Gastroesophageal sphincter (tissue), 3 donors: ENCODE measurements at regions not wholly inside any gene's neighbourhood (a gene's known extent, or its start where the extent isn't known, plus 50 kb on each side); places are given as distances from the start of the nearest gene placed in this dataset.

Experiments
- POLR2A ChIP-seq, 2 donors: fragments of 450-650 bp; IDR thresholded peaks; one replicate each; pipeline ENCODE4 v1.6.1; 2017; ENCODE audit warnings: antibody characterized with exemption in 2 of 2, mild to moderate bottlenecking in 2 of 2, moderate library complexity in 1 of 2
- POLR2AphosphoS5 ChIP-seq: sonication (generic); formaldehyde crosslinking; IDR thresholded peaks from one replicate; pipeline ENCODE4 v1.6.1; 2017; ENCODE audit warnings: antibody characterized with exemption
- TF ChIP-seq, protein P1 (sequence below), 4 experiments: fragments of 200-600 bp in 2 of 4; fragments of 450-650 bp in 2 of 4; sonication (generic) in 1 of 4; IDR thresholded peaks; one replicate each; pipeline ENCODE4 v1.5.1; 2017 to 2019; ENCODE audit warnings: antibody characterized with exemption in 4 of 4, mild to moderate bottlenecking in 2 of 4, moderate library complexity in 2 of 4

DNA sequence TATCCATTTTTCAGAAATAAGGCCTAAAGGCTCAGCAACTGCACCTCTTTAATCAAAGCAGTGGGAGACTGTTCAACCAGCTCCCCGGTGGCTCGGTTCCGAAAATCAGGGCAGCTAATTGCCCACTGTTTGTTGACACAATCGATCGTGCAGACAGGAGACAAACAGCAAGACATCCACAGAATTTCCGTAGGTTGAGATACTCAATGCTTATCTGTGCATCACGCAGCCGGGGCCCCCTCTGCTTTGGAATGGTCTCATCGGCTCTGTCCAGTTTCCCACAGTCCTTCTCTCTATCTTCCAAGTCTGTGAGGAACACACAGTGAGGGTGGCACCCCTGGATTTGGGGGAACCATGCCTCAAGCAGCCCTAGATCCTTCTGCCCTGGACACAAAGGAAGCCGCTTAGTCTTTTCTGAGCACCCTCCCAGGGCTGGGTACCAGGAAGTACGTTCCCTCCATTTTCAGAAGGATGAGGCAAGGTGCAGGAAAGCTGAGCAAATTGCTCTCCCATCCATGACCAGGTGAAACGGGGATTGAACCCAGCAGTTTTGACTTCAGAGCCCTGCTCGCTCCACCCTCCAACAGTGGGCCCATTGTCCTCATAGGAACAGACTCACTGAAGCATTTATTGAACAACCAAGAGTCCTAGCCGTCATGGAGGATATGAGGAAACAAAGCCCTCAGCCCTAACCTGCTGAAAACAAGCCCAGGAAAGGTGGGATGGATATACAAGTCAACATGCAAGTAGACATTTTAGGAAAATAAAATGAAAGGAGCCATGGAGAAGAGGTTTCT lies 70.7 kb downstream of the C16orf95 start:
- TF ChIP-seq, protein P1, sequence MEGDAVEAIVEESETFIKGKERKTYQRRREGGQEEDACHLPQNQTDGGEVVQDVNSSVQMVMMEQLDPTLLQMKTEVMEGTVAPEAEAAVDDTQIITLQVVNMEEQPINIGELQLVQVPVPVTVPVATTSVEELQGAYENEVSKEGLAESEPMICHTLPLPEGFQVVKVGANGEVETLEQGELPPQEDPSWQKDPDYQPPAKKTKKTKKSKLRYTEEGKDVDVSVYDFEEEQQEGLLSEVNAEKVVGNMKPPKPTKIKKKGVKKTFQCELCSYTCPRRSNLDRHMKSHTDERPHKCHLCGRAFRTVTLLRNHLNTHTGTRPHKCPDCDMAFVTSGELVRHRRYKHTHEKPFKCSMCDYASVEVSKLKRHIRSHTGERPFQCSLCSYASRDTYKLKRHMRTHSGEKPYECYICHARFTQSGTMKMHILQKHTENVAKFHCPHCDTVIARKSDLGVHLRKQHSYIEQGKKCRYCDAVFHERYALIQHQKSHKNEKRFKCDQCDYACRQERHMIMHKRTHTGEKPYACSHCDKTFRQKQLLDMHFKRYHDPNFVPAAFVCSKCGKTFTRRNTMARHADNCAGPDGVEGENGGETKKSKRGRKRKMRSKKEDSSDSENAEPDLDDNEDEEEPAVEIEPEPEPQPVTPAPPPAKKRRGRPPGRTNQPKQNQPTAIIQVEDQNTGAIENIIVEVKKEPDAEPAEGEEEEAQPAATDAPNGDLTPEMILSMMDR (IDR thresholded peaks at IDR 0.05): no peak
- TF ChIP-seq POLR2AphosphoS5: no peak
- TF ChIP-seq POLR2A (IDR thresholded peaks at IDR 0.05): no peak
